ENCODE measurements at regions not wholly inside any gene's neighbourhood (a gene's known extent, or its start where the extent isn't known, plus 50 kb on each side); places are given as distances from the start of the nearest gene placed in this dataset.

GRCh38 chr14:47949006-47949405 lies 273.6 kb upstream of the MDGA2 start:
- TF ChIP-seq CTCF (IDR thresholded peaks at IDR 0.05; ENCODE audit: low read depth, low read length, missing input control) (no peak), RXRA (IDR thresholded peaks at IDR 0.05) (no peak), YY1 (IDR thresholded peaks at IDR 0.05) (no peak), ZBTB33 (IDR thresholded peaks at IDR 0.05) (no peak), ATF3 (IDR thresholded peaks at IDR 0.05) (no peak), TAF1 (conservative IDR thresholded peaks at IDR 0.05) (no peak)
